Thyroid gland (tissue), 4 donors: ENCODE measurements at regions not wholly inside any gene's neighbourhood (a gene's known extent, or its start where the extent isn't known, plus 50 kb on each side); places are given as distances from the start of the nearest gene placed in this dataset.

ENCODE experiments used
- DNase-seq, 2 donors: peaks; one replicate each; pipeline ENCODE4 v3.0.0-alpha.2; 2019
- H3K27ac ChIP-seq, 3 donors: fragments of 200-600 bp; sonication (generic); 1 replicate in 2 of 3; 2 replicates in 1 of 3; pipeline ENCODE4 v1.5.1; 2016 to 2019; ENCODE audit warnings: mild to moderate bottlenecking in 1 of 3, moderate library complexity in 1 of 3
- H3K27me3 ChIP-seq: fragments of 200-600 bp; sonication (generic); one replicate; pipeline ENCODE4 v1.5.1; 2019
- H3K36me3 ChIP-seq, 2 donors: fragments of 200-600 bp; sonication (generic); one replicate each; pipeline ENCODE4 v1.5.1; 2016 to 2019
- H3K4me1 ChIP-seq, 2 donors: fragments of 200-600 bp; sonication (generic); one replicate each; pipeline ENCODE4 v1.5.1; 2017 to 2019
- H3K4me3 ChIP-seq, 3 donors: fragments of 200-600 bp; sonication (generic); replicated peaks in 1 of 3; 1 replicate in 2 of 3; 2 replicates in 1 of 3; pipeline ENCODE4 v1.5.1; 2016; ENCODE audit warnings: mild to moderate bottlenecking in 1 of 3
- H3K9me3 ChIP-seq: fragments of 200-600 bp; sonication (generic); one replicate; pipeline ENCODE4 v1.5.1; 2017
- POLR2A ChIP-seq, 2 donors: fragments of 450-650 bp; IDR thresholded peaks; one replicate each; pipeline ENCODE4 v1.6.1; 2017; ENCODE audit warnings: antibody characterized with exemption in 2 of 2, mild to moderate bottlenecking in 2 of 2, moderate library complexity in 1 of 2
- WGBS, 2 donors: methylation state at CpG; one replicate each; pipeline ENCODE4 v1.1.5; 2017; 5-methylcytosine and 5-hydroxymethylcytosine counted together
- intact Hi-C: fragments of 100-400 bp; cut with DNase I; formaldehyde crosslinking; loops from one replicate; pipeline ENCODE4 v1.15.1; 2023
- TF ChIP-seq, protein P1 (sequence below), 6 experiments: fragments of 200-600 bp in 3 of 6; fragments of 450-650 bp in 3 of 6; sonication (generic) in 3 of 6; IDR thresholded peaks; one replicate each; pipeline ENCODE4 v1.5.1; 2016 to 2019; ENCODE audit warnings: antibody characterized with exemption in 6 of 6, mild to moderate bottlenecking in 2 of 6, inconsistent platforms in 1 of 6, moderate library complexity in 1 of 6

DNA sequence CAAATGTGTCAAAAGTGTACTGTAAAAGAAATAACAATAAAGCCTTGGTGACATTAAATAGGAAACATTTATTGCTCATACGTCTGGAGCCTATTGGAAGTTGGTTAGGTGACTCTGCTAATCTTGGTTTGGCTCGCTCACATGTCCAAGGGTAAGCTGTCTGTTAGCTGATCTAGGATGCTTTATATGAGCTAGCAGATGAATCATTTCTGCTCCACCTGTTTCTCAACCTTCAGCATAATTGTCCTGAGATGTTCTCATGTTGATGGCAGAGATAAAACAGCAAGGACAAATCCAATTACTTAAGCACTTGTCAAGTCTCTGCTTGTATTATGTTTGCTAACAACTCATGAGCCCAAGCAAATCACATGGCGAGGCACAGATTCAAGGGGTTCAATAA, 56.0 kb upstream of the CD53 start:
- WGBS, 2 donors: 79 to 80% methylated on average over 3 of the region's 3 CpGs

DNA sequence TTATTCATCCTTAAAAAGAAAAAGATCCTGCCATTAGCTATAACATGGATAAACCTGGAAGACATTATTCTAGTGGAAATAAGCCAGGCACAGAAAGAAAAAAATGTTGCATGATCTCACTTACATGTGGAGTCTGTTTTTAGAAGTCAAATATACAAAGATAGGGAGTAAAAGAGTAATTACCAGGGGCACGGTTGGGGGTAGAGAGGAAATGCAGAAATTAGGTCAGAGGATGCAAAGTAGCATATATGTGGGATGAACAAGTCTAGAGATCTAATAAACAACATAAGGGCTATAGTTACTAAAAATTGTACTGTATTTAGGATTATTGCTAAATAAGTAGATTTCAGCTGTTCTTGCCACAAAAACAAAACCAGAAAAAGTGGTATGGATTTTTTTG, 61.4 kb upstream of the CD53 start:
- DNase-seq: no peak
- Histone ChIP-seq H3K4me3 (no peak overlapping the region), H3K27ac (no peak overlapping the region), H3K9me3 (no peaks in the 10 kb centered on the region), H3K4me1 (no peaks in the 10 kb centered on the region), H3K36me3 (no peaks in the 10 kb centered on the region), H3K27me3 (no peaks in the 10 kb centered on the region)
- TF ChIP-seq, protein P1, sequence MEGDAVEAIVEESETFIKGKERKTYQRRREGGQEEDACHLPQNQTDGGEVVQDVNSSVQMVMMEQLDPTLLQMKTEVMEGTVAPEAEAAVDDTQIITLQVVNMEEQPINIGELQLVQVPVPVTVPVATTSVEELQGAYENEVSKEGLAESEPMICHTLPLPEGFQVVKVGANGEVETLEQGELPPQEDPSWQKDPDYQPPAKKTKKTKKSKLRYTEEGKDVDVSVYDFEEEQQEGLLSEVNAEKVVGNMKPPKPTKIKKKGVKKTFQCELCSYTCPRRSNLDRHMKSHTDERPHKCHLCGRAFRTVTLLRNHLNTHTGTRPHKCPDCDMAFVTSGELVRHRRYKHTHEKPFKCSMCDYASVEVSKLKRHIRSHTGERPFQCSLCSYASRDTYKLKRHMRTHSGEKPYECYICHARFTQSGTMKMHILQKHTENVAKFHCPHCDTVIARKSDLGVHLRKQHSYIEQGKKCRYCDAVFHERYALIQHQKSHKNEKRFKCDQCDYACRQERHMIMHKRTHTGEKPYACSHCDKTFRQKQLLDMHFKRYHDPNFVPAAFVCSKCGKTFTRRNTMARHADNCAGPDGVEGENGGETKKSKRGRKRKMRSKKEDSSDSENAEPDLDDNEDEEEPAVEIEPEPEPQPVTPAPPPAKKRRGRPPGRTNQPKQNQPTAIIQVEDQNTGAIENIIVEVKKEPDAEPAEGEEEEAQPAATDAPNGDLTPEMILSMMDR (IDR thresholded peaks at IDR 0.05): no peak
- no peak for TF ChIP-seq POLR2A (IDR thresholded peaks at IDR 0.05)
- 29 to 47% methylated on average over 1 of the region's 1 CpG for WGBS, 2 donors
- intact Hi-C loops: no loop called here

More for the DNA sequence above, 56.0 kb upstream of the CD53 start:
- Histone ChIP-seq H3K36me3 (no peaks in the 10 kb centered on the region), H3K27ac (no peak overlapping the region), H3K4me3 (no peak overlapping the region), H3K4me1 (no peaks in the 10 kb centered on the region), H3K9me3 (no peaks in the 10 kb centered on the region), H3K27me3 (no peaks in the 10 kb centered on the region)
- no peak for DNase-seq
- TF ChIP-seq, protein P1 (IDR thresholded peaks at IDR 0.05): no peak
- TF ChIP-seq POLR2A (IDR thresholded peaks at IDR 0.05): no peak
- intact Hi-C loops: no loop called here

DNA sequence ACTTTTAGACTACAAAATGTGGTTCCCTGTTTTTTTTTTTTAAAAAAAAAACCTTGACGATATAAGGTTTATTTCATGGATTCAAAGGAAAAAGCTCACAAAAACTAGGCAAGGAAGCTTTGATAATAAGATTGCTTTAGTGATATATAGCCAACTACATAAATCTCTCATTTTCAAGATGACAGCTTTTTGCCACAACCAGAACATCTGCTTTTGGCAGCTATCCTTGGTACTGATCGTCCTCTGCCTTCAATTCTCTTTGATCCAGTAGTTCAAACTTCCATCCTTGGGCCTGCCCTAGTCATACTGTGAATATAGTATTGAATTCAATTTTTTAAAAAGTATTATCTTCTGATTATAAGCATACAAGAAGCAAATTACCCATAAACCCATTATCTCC, 72.9 kb upstream of the CD53 start:
- no peak overlapping the region for H3K27ac ChIP-seq
- no peak for DNase-seq
- H3K36me3 ChIP-seq: no peaks in the 10 kb centered on the region
- no peaks in the 10 kb centered on the region for H3K9me3 ChIP-seq
- H3K4me3 ChIP-seq: no peak overlapping the region
- H3K27me3 ChIP-seq: no peaks in the 10 kb centered on the region
- H3K4me1 ChIP-seq: no peaks in the 10 kb centered on the region
- intact Hi-C loops: no loop called here
- 58% methylated on average over 2 of the region's 2 CpGs for WGBS, 2 donors
- TF ChIP-seq POLR2A (IDR thresholded peaks at IDR 0.05): no peak
- TF ChIP-seq, protein P1 (IDR thresholded peaks at IDR 0.05): no peak

DNA sequence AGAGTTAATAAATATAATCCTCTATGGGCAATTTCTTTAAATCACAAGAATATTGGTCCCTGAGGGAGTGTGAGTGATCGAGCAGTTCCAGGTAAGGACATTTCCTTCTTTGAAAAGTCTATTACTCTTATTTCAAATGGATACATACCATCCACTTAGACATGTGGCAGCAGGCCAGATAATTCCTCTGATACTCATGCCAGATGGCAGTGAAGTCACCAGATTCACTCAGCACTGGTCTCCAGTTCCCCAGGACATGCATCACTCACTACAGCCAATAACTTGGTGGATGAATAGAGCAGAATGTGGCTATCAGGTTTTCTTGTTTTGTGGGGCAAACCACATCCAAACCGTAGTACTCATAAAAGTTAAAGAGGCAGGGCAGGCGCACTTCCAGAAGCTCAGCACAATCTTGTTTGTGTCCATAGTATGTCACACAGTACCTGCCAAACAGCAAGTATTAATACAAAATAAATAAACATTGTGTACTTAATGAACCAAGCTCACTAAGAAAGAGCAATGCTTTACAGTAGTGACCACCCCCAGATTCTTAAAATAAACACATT, 74.2 kb upstream of the CD53 start:
- no peak for DNase-seq
- Histone ChIP-seq H3K27ac (no peak overlapping the region), H3K4me1 (no peaks in the 10 kb centered on the region), H3K27me3 (no peaks in the 10 kb centered on the region), H3K4me3 (no peak overlapping the region), H3K36me3 (no peaks in the 10 kb centered on the region), H3K9me3 (no peaks in the 10 kb centered on the region)
- TF ChIP-seq, protein P1 (IDR thresholded peaks at IDR 0.05): no peak
- no peak for TF ChIP-seq POLR2A (IDR thresholded peaks at IDR 0.05)
- intact Hi-C loops: no loop called here
- WGBS, 2 donors: 51 to 63% methylated on average over 3 of the region's 3 CpGs

DNA sequence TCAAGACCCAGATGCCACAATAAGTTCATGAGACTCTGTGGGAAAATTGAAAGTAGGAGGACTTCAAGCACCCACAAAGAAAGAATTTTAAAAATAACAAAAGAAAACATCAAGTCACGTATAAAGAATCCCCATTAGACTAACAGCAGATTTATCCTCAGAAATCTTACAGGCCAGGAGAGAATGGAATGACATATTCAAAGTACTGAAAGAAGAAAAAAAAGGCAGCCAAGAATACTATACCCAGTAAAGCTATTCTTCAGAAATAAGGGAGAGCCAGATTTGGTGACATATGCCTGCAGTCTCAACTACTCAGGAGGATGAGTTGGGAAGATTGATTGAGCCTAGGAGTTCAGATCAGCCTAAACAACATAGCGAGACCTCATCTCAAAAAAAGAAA, 84.3 kb upstream of the CD53 start:
- no peak overlapping the region for H3K4me3 ChIP-seq
- no peaks in the 10 kb centered on the region for H3K4me1 ChIP-seq
- no peaks in the 10 kb centered on the region for H3K9me3 ChIP-seq
- intact Hi-C loops: no loop called here
- H3K27me3 ChIP-seq: no peaks in the 10 kb centered on the region
- no peak overlapping the region for H3K27ac ChIP-seq
- no peak for DNase-seq
- 88 to 91% methylated on average over 2 of the region's 2 CpGs for WGBS, 2 donors
- TF ChIP-seq POLR2A (IDR thresholded peaks at IDR 0.05): no peak
- TF ChIP-seq, protein P1 (IDR thresholded peaks at IDR 0.05): no peak
- no peaks in the 10 kb centered on the region for H3K36me3 ChIP-seq
